ENCODE measurements at regions not wholly inside any gene's neighbourhood (a gene's known extent, or its start where the extent isn't known, plus 50 kb on each side); places are given as distances from the start of the nearest gene placed in this dataset.

- TF ChIP-seq EP300 (IDR thresholded peaks at IDR 0.05; ENCODE audit: borderline replicate concordance) (no peak), CEBPB (IDR thresholded peaks at IDR 0.05) (no peak), REST (IDR thresholded peaks at IDR 0.05; ENCODE audit: low read depth) (no peak), EGR1 (IDR thresholded peaks at IDR 0.05) (no peak), YY1 (IDR thresholded peaks at IDR 0.05; ENCODE audit: low read depth) (no peak), CREB1 (IDR thresholded peaks at IDR 0.05; ENCODE audit: low read depth) (no peak), TEAD4 (IDR thresholded peaks at IDR 0.05) (no peak), RAD21 (IDR thresholded peaks at IDR 0.05; ENCODE audit: low read depth) (no peak), TAF1 (IDR thresholded peaks at IDR 0.05; ENCODE audit: low read depth) (no peak), USF1 (IDR thresholded peaks at IDR 0.05) (no peak), MAX (IDR thresholded peaks at IDR 0.05) (no peak), FOXM1 (IDR thresholded peaks at IDR 0.05; ENCODE audit: borderline replicate concordance, low read depth) (no peak)
Observed at GRCh38 chr2:81073412-81073811, 768.9 kb upstream of the LRRTM1 start.
